Bronchial epithelial cell (primary cell): ENCODE measurements at regions not wholly inside any gene's neighbourhood (a gene's known extent, or its start where the extent isn't known, plus 50 kb on each side); places are given as distances from the start of the nearest gene placed in this dataset.

Experiments
- DNase-seq: peaks from one replicate; pipeline ENCODE4 v3.0.0-alpha.2; 2010; ENCODE audit warnings: low read depth
- FAIRE-seq: peaks from 2 replicates; lab custom pipeline; 2011; peaks lifted over from hg19 to GRCh38; lab: Jason Lieb, UNC
- H3K27me3 ChIP-seq: 2 replicates; pipeline ENCODE4 v1.5.1; 2011; ENCODE audit warnings: low read length; ENCODE audit not compliant: control insufficient read depth, insufficient read depth
- H3K36me3 ChIP-seq: 2 replicates; pipeline ENCODE4 v1.5.1; 2011; ENCODE audit warnings: low read length; ENCODE audit not compliant: control insufficient read depth, insufficient read depth
- H3K4me3 ChIP-seq: 2 replicates; pipeline ENCODE4 v1.5.1; 2011; ENCODE audit warnings: mild to moderate bottlenecking, low read depth, low read length, control low read depth
- CTCF ChIP-seq: IDR thresholded peaks from 2 replicates; pipeline ENCODE4 v1.5.1; 2011; ENCODE audit warnings: mild to moderate bottlenecking, moderate library complexity, low read length, control low read depth, inconsistent platforms; ENCODE audit not compliant: insufficient read depth, severe bottlenecking

DNA sequence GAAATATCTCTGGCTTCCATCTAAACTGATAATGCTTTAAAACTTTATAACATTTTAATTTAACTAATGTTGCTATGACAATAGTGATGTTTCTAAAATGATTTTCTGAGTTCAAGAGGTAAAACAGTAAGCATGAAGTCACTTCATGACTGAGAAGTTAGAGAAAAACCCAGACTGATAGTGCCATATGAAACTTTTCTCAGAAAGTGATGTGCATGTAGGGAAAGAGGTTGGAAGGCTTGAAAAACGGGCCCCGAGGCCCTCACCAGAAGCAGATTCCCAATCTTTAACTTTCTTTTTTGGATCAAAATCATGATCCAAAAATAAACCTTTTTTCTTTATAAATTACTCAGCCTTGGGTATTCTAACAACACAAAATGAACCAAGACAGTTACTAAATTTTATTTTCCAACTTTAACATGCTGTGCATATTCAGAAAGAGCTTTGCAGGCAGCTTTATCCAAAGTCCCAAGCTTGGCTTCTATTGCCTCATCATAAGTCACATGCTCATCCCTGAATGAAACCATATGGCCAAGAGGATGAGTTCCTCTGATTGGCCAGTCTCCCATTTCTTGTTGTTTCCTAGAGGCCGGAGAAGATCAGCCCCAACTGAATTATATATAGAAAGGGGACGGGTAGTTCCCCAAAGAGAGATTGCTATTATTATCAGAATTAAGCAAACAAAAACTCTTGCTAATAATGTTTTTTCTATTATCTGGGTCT is 357.6 kb upstream of the SALL1 start:
- no peak for DNase-seq
- no peak for TF ChIP-seq CTCF
- Histone ChIP-seq H3K36me3 (no peaks in the 10 kb centered on the region), H3K4me3 (no peak overlapping the region), H3K27me3 (no peaks in the 10 kb centered on the region)
- no peak for FAIRE-seq

DNA sequence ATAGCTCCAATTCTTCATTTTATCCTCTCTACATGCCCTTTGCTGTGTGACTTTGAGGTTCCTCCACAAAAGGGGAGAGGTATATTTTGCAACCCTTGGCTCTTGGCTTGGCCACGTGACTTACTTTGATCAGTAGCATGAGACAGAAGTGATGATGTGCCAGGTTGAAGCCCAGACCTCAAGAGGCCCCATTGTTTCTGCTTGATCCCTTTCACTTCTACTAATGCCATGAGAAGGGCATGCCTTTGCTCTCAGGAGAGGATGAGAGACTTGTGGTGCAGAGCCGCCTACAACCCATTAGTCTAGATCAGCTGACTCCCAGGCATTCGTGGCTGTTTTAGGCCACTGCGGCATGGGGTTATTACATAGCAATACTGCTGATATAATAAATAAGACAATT is 356.2 kb upstream of the SALL1 start:
- no peaks in the 10 kb centered on the region for H3K27me3 ChIP-seq
- DNase-seq (no peak), FAIRE-seq (no peak)
- no peak overlapping the region for H3K4me3 ChIP-seq
- no peak for TF ChIP-seq CTCF
- H3K36me3 ChIP-seq = no peaks in the 10 kb centered on the region

GRCh38 chr16:51500306-51500705 is 349.2 kb upstream of the SALL1 start:
- Histone ChIP-seq H3K27me3 (no peaks in the 10 kb centered on the region), H3K36me3 (no peaks in the 10 kb centered on the region), H3K4me3 (no peak overlapping the region)
- no peak for FAIRE-seq
- DNase-seq = peak; percentile 40
- no peak for TF ChIP-seq CTCF

GRCh38 chr16:51497541-51498211 is 346.6 kb upstream of the SALL1 start:
- no peaks in the 10 kb centered on the region for H3K36me3 ChIP-seq
- H3K4me3 ChIP-seq = no peak overlapping the region
- DNase-seq (no peak), FAIRE-seq (no peak)
- TF ChIP-seq CTCF = no peak
- H3K27me3 ChIP-seq = no peaks in the 10 kb centered on the region

- TF ChIP-seq CTCF = no peak
- H3K36me3 ChIP-seq = no peaks in the 10 kb centered on the region
- no peaks in the 10 kb centered on the region for H3K27me3 ChIP-seq
- no peak for FAIRE-seq
- no peak overlapping the region for H3K4me3 ChIP-seq
- DNase-seq = no peak
Measured at GRCh38 chr16:51490866-51491265, 339.8 kb upstream of the SALL1 start.

GRCh38 chr16:51487880-51488279 is 336.8 kb upstream of the SALL1 start:
- no peak overlapping the region for H3K4me3 ChIP-seq
- DNase-seq = no peak
- no peaks in the 10 kb centered on the region for H3K27me3 ChIP-seq
- no peak for TF ChIP-seq CTCF
- H3K36me3 ChIP-seq = no peaks in the 10 kb centered on the region
- no peak for FAIRE-seq
